Upper lobe of right lung (tissue), 1 donor: ENCODE measurements at regions not wholly inside any gene's neighbourhood (a gene's known extent, or its start where the extent isn't known, plus 50 kb on each side); places are given as distances from the start of the nearest gene placed in this dataset.

Experiments used
- ATAC-seq: fragments of 200-7000 bp; cut with Tn5 transposase; one replicate; pipeline ENCODE4 v1.9.1; 2020; ENCODE audit warnings: mild to moderate bottlenecking, moderate library complexity
- DNase-seq: peaks from one replicate; pipeline ENCODE4 v3.0.0-alpha.2; 2020
- H3K27ac ChIP-seq: fragments of 200-600 bp; one replicate; pipeline ENCODE4 v1.8.0; 2022
- H3K27me3 ChIP-seq: fragments of 200-600 bp; one replicate; pipeline ENCODE4 v1.8.0; 2022; ENCODE audit warnings: mild to moderate bottlenecking
- H3K36me3 ChIP-seq: fragments of 200-600 bp; one replicate; pipeline ENCODE4 v1.8.0; 2022
- H3K4me1 ChIP-seq: fragments of 200-600 bp; one replicate; pipeline ENCODE4 v1.8.0; 2022
- H3K4me3 ChIP-seq: fragments of 200-600 bp; one replicate; pipeline ENCODE4 v1.8.0; 2022; ENCODE audit warnings: mild to moderate bottlenecking
- H3K9me3 ChIP-seq: fragments of 200-600 bp; one replicate; pipeline ENCODE4 v1.8.0; 2022
- CTCF ChIP-seq: fragments of 200-600 bp; IDR thresholded peaks from one replicate; pipeline ENCODE4 v1.8.0; 2022; ENCODE audit warnings: antibody characterized with exemption
- intact Hi-C: fragments of 100-400 bp; cut with DNase I; formaldehyde crosslinking; loops from one replicate; pipeline ENCODE4 v1.11.0; 2022
- donor health status: DM: no; HTN: yes; CAD: no; lungs with severe emphysema.

- no peak overlapping the region for H3K4me3 ChIP-seq
- DNase-seq (no peak), ATAC-seq (no peak)
- H3K9me3 ChIP-seq = no peaks in the 10 kb centered on the region
- no peaks in the 10 kb centered on the region for H3K36me3 ChIP-seq
- intact Hi-C loops = no loop called here
- TF ChIP-seq CTCF = no peak
- no peaks in the 10 kb centered on the region for H3K27me3 ChIP-seq
- H3K27ac ChIP-seq = no peak overlapping the region
- H3K4me1 ChIP-seq = no peaks in the 10 kb centered on the region
These were observed 168.4 kb downstream of the RPS29 start for GRCh38 chr14:49417790-49418189.

GRCh38 chr14:49408187-49408933, 177.8 kb downstream of the RPS29 start:
- DNase-seq (no peak), ATAC-seq (no peak)
- no peaks in the 10 kb centered on the region for H3K36me3 ChIP-seq
- no peaks in the 10 kb centered on the region for H3K4me1 ChIP-seq
- H3K27ac ChIP-seq = no peak overlapping the region
- intact Hi-C loops = no loop called here
- H3K9me3 ChIP-seq = no peaks in the 10 kb centered on the region
- H3K4me3 ChIP-seq = no peak overlapping the region
- no peaks in the 10 kb centered on the region for H3K27me3 ChIP-seq
- no peak for TF ChIP-seq CTCF

GRCh38 chr14:49405291-49405690, 180.9 kb downstream of the RPS29 start:
- no peaks in the 10 kb centered on the region for H3K27me3 ChIP-seq
- H3K4me1 ChIP-seq = no peaks in the 10 kb centered on the region
- no peak for TF ChIP-seq CTCF
- H3K27ac ChIP-seq = no peak overlapping the region
- ATAC-seq (no peak), DNase-seq (no peak)
- H3K4me3 ChIP-seq = no peak overlapping the region
- intact Hi-C loops = no loop called here
- H3K36me3 ChIP-seq = no peaks in the 10 kb centered on the region
- H3K9me3 ChIP-seq = no peaks in the 10 kb centered on the region

GRCh38 chr14:49401373-49401772, 184.8 kb downstream of the RPS29 start:
- ATAC-seq (no peak), DNase-seq (no peak)
- Histone ChIP-seq H3K4me1 (no peaks in the 10 kb centered on the region), H3K4me3 (no peak overlapping the region), H3K27ac (no peak overlapping the region), H3K9me3 (no peaks in the 10 kb centered on the region), H3K27me3 (no peaks in the 10 kb centered on the region), H3K36me3 (no peaks in the 10 kb centered on the region)
- intact Hi-C loops = no loop called here
- no peak for TF ChIP-seq CTCF

GRCh38 chr14:49396801-49397200, 189.4 kb downstream of the RPS29 start:
- intact Hi-C loops = no loop called here
- Histone ChIP-seq H3K27ac (no peak overlapping the region), H3K36me3 (no peaks in the 10 kb centered on the region), H3K4me1 (no peaks in the 10 kb centered on the region), H3K4me3 (no peak overlapping the region), H3K27me3 (no peaks in the 10 kb centered on the region), H3K9me3 (no peaks in the 10 kb centered on the region)
- no peak for DNase-seq
- no peak for TF ChIP-seq CTCF
- no peak for ATAC-seq

- DNase-seq = no peak
- Histone ChIP-seq H3K27ac (no peak overlapping the region), H3K4me3 (no peak overlapping the region), H3K36me3 (no peaks in the 10 kb centered on the region), H3K27me3 (no peaks in the 10 kb centered on the region), H3K9me3 (no peaks in the 10 kb centered on the region), H3K4me1 (no peaks in the 10 kb centered on the region)
- intact Hi-C loops = no loop called here
- no peak for TF ChIP-seq CTCF
- no peak for ATAC-seq
These were observed 204.4 kb downstream of the RPS29 start for GRCh38 chr14:49381778-49382177.
